Urothelium cell line (cell line): ENCODE measurements at regions not wholly inside any gene's neighbourhood (a gene's known extent, or its start where the extent isn't known, plus 50 kb on each side); places are given as distances from the start of the nearest gene placed in this dataset.

Experiments used
- DNase-seq: peaks from one replicate; pipeline ENCODE4 v3.0.0; 2011; ENCODE audit warnings: low spot score, mixed read lengths
- FAIRE-seq: peaks from 2 replicates; lab custom pipeline; 2011; peaks lifted over from hg19 to GRCh38; lab: Jason Lieb, UNC

DNA sequence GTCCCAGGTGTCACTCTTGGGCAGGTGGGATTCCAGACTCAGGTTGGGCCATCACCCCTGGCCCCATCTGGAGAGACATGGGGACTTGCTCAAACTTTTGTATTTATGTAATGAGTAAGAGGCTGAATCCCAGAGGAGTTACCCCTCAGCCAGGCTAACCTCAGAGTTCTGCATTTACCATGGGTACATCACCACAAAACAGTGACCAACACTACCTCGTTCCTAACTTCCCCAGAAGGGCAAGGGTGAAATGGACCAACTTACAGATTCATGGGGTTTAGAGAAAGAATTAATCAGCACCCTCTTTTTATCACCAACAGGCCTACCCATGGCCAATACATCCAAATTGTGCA is 259.9 kb upstream of the MARCKS start:
- FAIRE-seq (no peak), DNase-seq (no peak)

DNA sequence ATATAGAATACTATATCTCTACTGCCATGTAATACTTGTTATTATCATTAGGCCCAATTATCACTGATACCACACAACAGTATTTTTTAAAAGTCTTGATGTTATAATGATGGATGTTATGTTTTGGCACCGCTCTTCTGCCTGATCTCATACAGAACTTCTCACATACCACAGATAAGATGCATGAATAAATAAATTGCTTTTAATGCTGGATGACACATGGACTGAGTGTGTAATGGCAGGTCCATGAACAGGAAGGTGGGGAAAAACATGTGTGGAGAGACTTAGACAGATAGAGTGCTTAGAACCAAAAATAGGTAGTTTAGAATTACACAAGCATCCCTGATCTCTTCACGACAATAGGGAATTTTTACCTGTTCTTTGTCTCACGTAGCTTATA is 258.4 kb upstream of the MARCKS start:
- no peak for DNase-seq
- no peak for FAIRE-seq

DNA sequence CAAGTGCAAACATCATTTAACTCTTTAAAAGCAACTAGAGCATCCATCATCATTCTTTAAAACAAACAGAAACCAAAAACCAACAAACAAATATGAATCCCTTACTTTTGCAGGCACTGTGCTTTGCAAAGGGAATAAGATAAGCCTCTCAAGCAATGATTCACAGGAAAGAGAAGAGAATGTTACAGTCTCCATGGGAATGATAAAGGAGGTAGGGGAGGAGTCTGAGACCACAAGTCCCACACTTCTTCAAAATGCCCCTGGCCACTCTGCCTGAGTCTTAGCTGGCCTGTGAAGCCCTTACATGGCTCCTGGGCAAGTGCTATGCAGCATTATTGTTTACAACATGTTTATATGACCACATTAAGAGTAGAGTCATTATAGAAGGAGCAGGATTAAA is 257.7 kb upstream of the MARCKS start:
- DNase-seq = no peak
- FAIRE-seq = no peak

DNA sequence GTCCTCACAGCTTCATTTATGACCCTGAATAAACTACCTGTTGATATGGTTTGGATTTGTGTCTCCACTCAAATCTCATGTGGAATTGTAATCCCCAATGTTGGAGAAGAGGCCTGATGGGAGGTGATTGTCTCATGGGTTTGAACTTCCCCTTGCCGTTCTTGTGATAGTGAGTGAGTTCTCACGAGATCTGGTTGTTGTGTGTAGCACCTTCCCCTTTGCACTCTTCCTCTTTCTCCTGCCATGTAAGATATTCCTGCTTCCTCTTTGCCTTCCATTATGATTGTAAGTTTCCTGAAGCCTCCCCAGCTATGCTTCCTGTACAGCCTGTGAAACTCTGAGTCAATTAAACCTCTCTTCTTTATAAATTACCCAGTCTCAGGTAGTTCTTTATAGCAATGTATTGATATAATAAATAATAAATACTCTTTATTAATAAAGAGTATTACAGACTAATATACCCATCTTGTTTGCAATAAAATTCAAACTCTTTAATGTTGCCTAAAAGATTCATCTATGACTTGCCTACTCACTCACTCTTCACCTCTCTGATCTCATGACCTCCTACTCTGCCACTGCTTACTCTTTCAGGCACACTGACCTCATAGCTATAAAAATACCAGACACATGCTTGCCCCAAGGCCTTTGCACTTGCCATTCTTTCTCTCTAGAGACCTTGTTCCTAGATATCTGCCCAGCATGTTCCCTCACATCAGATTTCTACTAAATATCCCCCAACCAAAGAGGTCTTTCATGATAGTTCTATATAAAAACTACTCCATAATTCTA is 256.4 kb upstream of the MARCKS start:
- DNase-seq (no peak), FAIRE-seq (no peak)

DNA sequence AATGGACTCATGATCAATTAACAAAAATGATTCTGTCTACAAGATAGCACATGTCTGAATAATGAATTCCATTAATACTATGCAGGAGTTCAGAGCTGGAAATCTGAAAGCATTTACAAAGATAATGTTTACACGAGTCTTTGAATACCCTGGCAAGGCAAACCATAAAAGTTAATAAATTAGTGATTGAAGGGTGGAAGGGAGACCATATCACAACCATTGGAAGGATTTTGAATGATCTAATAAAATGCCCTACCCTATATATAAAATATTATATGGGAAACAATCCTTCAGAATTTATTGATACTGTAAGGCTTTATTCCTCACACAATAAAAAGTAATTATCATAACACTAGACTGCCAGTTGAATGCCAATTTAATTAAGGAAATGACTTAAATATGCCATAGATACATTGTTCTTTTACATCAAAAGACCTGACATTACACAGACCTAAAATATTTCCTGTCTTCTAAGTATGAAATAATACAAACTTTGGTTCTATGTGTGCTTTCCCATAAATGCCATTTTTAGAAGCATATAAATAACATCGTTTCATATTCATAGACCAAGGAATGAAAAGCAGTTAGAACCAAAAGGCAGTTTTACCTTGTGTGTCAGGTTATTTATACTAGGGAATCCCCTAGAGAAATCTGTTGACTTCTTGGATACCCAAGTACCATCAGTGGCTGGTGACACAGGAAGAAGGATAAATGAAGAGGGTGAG is 249.2 kb upstream of the MARCKS start:
- DNase-seq (no peak), FAIRE-seq (no peak)

DNA sequence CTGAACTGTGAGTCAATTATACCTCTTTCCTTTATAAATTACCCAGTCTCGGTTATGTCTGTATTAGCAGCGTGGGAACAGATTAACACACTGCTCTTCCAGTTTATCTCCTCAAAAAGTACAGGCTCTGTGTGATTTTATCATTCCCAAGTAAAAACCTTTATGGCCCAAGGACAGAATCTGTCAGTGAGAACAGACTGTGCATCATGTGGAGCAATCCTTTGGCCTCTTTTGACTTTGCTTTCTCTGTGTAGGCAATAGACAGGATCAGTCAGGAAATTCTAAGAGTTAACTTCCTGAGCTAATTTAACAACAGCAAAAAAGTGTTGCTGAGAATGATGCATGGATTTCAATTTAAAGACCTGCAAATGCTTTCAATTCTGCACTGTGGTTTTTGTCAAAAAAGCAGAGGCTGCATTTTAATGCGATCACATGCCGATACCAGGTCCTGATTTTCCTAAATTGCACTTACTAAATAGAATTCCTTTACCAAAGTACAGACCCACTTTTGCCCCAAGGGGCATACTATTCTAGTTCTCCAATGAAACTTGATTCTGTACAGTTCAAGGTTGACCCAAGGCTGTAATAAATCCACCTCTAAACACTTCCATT is 246.7 kb upstream of the MARCKS start:
- no peak for FAIRE-seq
- DNase-seq = no peak

DNA sequence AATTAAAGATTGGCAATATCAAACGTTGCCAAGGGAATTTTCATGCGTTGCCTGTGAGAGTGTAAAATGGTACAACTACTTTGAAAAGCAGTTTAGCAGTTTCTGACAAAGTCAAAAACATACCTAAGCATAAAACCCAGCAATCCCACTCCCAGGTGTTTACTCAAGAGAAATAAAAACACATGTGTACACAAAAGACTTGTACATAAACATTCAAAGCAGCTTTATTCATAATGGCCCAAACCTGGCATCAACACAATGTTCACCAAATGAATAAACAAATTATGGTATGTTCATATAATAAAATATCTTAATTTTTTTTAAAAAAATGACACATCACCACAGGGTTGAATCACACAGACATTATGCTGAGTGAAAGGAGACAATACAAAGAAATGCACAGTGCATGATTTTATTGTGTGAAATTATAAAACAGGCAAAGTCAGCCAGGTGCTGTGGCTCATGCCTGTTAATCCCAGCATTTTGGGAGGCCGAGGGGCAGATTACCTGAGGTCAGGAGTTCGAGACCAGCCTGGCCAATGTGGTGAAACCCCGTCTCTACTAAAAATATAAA is 240.4 kb upstream of the MARCKS start:
- FAIRE-seq (no peak), DNase-seq (no peak)

DNA sequence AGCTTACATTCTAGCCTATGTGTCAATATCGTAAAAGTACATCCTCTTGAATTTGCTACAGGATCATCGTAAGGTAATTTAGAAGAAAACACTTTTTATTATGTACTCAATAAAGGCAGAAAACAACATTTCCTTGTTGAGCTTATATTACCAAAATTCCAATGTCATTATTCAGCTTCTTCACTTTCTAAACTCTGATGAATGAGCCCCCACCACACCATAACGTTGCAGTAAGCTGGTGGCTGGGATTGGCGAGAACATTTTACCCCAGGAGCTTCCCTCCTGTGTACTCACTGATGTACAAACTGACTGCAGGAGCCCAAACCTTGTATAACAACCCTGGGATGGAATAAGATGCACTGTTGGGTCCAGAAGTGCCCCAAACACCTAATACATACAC is 238.1 kb upstream of the MARCKS start:
- no peak for DNase-seq
- no peak for FAIRE-seq

DNA sequence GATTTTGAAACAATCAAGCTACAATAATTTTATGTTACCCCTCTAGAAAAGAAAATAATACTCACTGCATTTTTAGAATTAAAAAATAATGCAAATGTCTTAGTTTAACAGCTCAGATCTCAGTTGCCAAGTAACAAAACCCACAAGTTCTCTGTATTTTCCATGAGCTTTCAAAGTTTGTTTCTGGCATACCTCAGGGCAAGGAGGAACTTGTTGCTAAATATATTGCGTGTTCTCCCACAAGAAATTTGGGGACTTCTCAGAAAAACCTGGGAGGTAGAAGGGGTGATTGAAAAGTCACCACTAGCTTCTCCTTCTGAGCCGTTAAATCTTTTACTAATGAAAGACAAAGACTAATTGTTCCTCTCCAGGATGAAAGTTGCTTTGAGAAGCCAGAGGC is 236.8 kb upstream of the MARCKS start:
- no peak for DNase-seq
- no peak for FAIRE-seq

DNA sequence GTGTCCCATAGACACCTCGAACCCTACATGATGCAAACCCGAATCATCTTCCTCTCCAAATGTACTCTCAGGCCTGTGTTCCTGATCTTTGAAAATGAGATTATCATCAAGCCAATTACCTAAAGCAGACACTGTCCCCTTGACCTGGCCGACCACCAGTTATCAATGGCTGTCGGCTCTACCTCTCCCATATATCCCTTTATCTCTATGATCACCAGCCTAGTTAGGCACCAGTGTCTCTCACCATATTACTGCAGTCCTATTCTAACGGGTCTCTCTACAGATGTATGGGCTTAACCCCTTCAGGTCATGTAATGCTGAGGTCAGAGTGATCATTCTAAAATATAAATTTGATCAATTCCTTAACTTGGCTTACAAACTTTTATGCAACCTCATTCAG is 234.9 kb upstream of the MARCKS start:
- no peak for DNase-seq
- no peak for FAIRE-seq

DNA sequence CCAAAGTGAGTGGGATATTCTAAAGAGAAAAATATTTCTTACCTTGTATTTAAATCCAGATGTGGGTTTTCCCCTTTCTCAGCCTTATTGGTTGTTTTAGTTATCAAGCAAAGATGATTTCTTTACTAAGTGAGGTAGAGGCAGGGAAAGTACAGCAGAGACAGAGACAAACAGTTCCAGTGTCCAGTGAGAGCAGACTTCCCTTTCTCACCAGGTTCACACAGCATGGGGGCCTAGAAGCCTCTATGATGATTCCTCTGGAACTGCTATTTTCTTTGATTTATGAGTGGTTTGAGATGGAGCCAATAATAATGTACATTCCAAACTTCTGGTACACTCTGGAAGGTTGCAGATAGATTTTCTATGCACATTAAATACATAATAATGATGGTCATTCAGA is 234.0 kb upstream of the MARCKS start:
- FAIRE-seq (no peak), DNase-seq (no peak)

DNA sequence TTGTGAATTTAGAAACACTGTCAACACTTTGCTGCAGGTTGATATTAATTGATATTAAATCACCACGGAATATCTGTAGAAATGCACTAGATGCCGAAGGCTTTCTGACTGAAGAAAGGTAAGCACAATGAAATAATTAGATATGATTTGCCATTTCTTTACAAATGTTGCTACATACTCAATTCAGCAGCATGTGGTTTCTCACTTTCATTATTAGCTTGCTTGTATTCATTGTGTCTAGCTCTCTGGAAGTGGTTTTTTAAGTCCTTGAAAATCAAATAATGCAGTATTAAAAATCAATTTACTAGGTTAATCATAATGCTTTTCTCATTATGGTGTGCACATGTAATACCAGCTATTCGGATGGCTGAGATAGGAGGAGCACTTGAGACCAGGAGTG is 231.3 kb upstream of the MARCKS start:
- no peak for DNase-seq
- no peak for FAIRE-seq

DNA sequence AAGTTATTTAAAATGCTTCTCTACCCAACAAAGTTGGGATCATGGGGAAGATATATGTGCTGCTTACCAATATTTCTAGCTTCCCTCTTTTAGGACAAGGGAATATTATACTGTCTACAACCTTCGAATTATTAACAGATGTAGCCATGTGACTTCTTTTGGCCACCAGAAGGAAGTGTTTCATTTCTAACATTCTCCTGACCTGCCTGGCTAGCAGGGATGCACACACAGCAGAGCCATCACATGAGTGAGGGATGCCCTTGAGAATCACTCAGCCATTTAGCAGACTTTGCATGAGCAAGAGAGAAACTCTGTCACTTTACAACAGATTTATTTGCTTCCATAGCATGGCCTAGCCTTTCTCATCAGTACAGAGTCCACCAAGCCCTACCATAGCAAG is 230.7 kb upstream of the MARCKS start:
- FAIRE-seq (no peak), DNase-seq (no peak)

DNA sequence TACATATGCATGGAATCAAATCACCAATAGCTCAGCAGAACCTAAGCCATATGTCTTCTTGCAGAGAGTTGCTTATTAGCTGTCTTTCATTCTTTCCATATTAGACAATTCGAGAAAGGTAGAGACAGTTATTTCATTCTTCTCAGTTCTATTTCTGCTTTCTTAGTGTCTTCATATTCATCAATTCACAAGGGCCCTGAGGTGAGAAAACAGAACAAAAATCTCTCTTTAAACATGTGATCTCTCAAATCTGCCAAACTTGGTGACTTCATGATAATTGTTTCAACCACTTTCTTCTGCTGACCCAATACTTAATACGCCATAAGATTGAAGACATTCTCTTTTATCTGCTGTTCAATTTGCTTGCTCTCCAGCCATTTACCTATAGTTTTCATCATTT is 229.7 kb upstream of the MARCKS start:
- FAIRE-seq (no peak), DNase-seq (no peak)

DNA sequence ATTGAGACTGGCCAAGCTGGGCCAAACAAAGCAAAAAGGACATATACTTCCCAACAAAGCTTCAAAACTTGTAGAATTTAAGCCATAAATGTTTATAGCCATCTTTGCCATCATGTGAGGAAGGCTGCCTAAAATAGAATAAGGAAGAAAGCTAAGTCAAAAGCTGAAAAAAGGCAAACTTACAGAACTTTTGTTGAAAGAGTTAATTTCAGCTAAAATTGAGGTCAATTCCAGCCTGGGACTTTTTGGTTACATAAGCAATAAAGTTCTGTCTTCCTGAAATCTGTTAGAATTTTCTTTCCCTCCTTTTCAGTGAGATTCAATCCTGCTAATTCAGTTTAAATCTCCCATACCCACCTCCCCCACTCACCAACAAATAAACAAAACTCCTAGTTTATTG is 227.9 kb upstream of the MARCKS start:
- DNase-seq (no peak), FAIRE-seq (no peak)

DNA sequence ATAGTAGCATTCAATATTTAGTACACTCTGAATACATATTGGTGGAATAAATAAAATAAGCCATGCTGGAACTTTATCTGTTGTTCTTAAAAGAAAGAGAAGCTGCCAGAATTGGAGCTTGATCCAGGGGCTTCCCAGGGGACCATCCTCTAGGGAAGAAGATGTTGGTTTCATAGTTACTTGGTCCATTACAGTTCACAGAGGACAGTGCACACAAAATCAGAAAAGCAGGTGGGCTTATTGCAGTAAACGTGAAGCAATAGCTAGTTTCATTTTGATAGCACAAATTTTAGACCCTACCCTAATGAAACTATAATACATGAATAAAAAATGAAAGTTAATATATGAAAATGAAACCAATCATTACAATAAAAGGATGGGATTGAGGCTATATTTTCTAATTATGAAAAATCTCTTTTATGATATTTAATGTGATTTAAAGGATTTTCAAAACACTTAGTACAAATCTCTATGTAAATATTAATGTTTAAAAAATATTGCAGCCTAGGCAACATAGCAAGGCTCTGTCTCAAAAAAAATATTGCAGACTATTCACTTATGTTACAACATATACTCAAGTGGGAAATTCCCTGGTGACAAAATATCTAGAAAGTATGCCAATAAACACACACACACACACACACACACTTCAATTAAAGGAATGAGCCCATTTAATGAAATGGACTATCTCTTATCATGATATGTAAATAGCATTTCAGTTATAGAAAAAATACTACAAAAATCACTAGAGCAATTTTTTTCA is 227.0 kb upstream of the MARCKS start:
- DNase-seq = no peak

DNA sequence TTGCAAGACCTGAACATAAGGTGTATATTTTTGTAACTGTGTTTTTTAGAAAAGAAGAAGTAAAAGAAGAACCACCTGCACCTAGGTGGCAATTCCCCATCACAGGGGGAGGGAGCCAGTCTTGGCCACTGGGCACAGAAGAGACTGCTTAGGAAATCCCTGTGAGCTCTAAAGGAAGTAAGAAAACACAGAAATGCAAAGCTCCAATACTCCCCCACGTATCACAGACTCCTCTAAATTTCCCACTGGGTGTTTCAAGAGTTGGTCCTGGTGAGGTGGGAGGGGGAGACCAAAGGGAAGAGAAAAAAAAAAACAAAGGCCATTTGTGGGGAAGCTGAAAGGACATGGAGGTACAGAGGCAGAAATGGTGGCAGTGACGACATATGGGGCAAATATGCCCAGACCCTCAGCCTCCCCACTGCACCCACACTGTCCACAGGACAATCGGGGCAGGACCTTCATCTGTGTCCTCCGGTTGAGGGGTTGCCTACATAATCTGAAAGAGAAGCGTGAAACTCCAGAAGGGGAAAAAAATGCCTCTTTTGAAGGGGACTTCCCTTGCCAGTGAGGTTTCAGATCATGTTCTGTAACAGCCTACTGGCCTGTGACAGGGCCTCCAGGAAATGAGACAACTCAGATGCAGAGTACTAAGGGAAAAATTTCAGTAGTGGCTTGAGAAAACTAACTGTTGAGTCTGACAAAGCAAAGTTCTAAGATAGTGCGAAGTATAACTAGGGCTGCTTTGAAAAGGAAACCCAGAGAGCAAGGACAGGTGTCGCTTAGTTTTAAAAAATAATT is 226.2 kb upstream of the MARCKS start:
- FAIRE-seq = no peak
- DNase-seq = no peak

More for the DNA sequence above, 227.0 kb upstream of the MARCKS start:
- no peak for FAIRE-seq

DNA sequence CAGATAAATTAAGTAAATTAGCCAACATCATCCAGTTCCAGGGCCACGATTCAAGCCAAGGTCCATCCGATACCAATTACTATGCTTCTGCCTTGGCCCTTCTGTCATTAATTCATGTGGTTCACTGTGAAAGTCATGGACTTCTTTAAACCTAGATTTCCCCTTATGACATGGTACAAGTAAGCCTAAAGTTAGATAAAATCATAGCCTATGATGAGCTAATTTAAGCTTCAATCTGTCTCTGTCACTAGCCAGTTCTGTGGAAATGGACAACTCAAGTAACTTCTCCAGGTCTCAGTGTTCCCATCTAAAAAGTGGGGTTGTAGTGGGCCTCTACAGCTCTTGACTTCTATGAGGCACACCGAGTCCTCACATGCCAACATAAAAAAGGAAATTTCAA is 225.5 kb upstream of the MARCKS start:
- DNase-seq (no peak), FAIRE-seq (no peak)

DNA sequence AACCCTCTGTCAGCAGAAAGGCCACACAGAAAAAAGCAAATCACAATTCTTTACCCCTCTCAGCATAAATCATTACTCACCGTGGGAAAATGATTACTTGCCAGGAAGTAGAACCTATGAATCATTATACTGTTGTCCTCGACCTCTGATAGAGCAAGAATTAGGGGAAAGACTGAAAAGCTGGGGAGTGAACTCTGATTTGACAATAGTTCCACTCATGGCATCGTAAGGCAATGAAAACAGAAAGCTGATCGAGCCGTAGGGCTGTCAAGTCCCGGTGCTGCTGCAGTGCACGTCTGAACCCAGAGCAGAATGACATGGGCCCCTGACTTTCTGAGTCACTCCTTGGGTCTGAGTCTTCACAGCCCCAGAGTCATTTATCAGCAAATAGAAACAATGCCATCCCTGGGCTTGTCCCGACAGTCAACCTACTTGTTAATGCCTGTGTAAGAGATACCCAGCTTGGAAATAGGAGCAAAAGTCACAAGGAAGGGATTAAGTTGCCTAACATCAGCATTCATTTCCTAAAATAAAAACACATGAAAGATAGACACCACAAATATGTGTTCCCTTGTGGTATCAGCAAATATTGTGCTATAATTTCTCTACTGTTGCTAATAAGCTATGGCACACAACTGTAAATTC is 224.8 kb upstream of the MARCKS start:
- no peak for FAIRE-seq
- DNase-seq = peak; percentile 54

DNA sequence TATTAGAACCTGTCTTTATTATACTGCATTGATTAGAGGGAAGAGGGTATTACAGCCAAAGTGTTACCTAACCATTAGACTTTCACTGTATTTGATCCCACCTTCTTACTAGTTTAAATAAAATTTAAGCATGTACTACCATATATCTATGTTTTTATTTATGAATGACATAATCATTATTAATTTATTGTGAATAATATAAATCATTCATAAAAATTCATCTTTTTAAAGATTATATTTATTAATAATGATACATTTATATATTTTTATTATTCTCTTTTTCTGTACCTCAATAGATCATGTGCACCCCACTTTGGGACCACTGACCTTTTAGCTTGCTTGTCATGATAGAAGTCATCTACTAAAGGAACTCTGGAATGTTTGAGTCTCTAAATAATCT is 223.5 kb upstream of the MARCKS start:
- FAIRE-seq (no peak), DNase-seq (no peak)
